ENCODE measurements at regions not wholly inside any gene's neighbourhood (a gene's known extent, or its start where the extent isn't known, plus 50 kb on each side); places are given as distances from the start of the nearest gene placed in this dataset.
A peak's percentile ranks its signal among the peaks of the same experiment; 100 is the strongest.

DNA sequence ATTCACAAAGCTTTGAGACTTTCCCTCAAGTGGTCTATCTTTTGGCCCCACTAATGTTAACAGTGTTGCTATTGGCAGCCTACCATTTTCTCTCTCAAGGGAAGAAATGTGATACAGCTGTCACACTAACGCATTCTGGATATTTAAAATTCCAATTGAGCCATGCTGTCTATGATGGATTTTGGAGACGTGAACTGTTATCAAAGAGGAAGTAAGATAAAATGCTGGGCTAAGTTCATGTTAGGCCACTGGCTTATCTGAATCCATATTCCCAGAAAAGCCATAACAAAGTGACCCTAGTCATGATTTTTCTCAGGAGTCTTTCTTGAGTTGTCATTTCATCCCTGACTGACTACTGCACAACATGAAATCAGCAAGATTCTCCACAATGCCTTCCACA lies 200.2 kb downstream of the PHLDA1 start:
- DNase-seq (no peak), ATAC-seq (no peak)
- Histone ChIP-seq H3K9me3 (no peaks in the 10 kb centered on the region), H3K4me3 (no peak overlapping the region), H3K36me3 (ENCODE audit: low read depth) (no peaks in the 10 kb centered on the region), H3K4me1 (ENCODE audit: low read depth) (no peaks in the 10 kb centered on the region)
- TF ChIP-seq CTCF (IDR thresholded peaks at IDR 0.05) = no peak
- intact Hi-C loops (cut with DNase I, micrococcal nuclease) = no loop called here

GRCh38 chr12:75827061-75827460 lies 204.5 kb downstream of the PHLDA1 start:
- H3K4me1 ChIP-seq (ENCODE audit: low read depth) = no peaks in the 10 kb centered on the region
- no peaks in the 10 kb centered on the region for H3K36me3 ChIP-seq (ENCODE audit: low read depth)
- DNase-seq (no peak), ATAC-seq (no peak)
- no peak for TF ChIP-seq CTCF (IDR thresholded peaks at IDR 0.05)
- no peaks in the 10 kb centered on the region for H3K9me3 ChIP-seq
- intact Hi-C loops (cut with DNase I, micrococcal nuclease) = no loop called here
- no peak overlapping the region for H3K4me3 ChIP-seq

DNA sequence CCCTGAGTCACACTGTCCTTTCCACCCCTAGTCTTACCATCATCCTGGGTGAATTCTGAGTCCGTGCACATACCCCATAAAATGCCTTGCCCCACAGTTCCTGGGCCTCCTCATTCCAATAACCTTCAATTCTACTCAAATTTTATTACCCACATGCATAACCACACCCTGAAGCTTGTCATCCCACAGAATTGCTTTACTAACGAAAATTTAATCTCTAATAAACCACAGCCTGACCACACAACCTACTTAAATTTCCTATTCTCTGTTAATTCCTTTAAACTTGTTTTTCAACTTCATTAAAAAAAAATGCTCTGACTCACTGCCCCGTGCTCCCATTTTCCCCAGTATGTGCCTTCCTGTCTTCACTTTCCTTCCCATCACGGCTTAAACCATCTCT lies 205.9 kb downstream of the PHLDA1 start:
- Histone ChIP-seq H3K4me1 (ENCODE audit: low read depth) (no peaks in the 10 kb centered on the region), H3K4me3 (no peak overlapping the region), H3K36me3 (ENCODE audit: low read depth) (no peaks in the 10 kb centered on the region), H3K9me3 (no peaks in the 10 kb centered on the region)
- DNase-seq (no peak), ATAC-seq (peak; percentile 43)
- intact Hi-C loops (cut with DNase I, micrococcal nuclease) = no loop called here
- no peak for TF ChIP-seq CTCF (IDR thresholded peaks at IDR 0.05)

DNA sequence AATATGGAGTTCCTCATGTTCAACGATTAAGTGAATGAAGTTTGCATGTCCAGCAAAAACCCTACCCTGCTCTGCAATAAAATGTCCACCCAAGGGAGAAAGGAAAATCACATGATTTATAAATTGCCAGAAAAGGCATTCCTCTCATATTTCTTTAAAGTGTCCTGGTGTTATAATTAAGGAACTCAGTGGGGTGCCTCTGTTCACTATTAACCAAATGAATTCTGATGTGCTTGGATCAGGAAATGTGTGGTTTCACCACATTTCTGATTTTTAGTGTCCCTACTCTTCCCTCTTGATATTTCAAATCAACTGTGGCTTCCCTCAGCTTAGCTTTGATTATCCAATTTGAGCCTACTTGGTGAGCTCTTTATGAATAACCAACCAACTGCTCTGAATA lies 208.1 kb downstream of the PHLDA1 start:
- no peaks in the 10 kb centered on the region for H3K4me1 ChIP-seq (ENCODE audit: low read depth)
- H3K9me3 ChIP-seq = no peaks in the 10 kb centered on the region
- no peaks in the 10 kb centered on the region for H3K36me3 ChIP-seq (ENCODE audit: low read depth)
- no peak for DNase-seq
- H3K4me3 ChIP-seq = no peak overlapping the region
- no peak for TF ChIP-seq CTCF (IDR thresholded peaks at IDR 0.05)
- intact Hi-C loops (cut with DNase I, micrococcal nuclease) = no loop called here
- no peak for ATAC-seq

- Histone ChIP-seq H3K4me1 (ENCODE audit: low read depth) (no peaks in the 10 kb centered on the region), H3K36me3 (ENCODE audit: low read depth) (no peaks in the 10 kb centered on the region), H3K9me3 (no peaks in the 10 kb centered on the region), H3K4me3 (no peak overlapping the region)
- ATAC-seq (no peak), DNase-seq (no peak)
- TF ChIP-seq CTCF (IDR thresholded peaks at IDR 0.05) = no peak
- intact Hi-C loops (cut with DNase I, micrococcal nuclease) = no loop called here
These were observed 209.2 kb downstream of the PHLDA1 start for GRCh38 chr12:75822416-75822815.

DNA sequence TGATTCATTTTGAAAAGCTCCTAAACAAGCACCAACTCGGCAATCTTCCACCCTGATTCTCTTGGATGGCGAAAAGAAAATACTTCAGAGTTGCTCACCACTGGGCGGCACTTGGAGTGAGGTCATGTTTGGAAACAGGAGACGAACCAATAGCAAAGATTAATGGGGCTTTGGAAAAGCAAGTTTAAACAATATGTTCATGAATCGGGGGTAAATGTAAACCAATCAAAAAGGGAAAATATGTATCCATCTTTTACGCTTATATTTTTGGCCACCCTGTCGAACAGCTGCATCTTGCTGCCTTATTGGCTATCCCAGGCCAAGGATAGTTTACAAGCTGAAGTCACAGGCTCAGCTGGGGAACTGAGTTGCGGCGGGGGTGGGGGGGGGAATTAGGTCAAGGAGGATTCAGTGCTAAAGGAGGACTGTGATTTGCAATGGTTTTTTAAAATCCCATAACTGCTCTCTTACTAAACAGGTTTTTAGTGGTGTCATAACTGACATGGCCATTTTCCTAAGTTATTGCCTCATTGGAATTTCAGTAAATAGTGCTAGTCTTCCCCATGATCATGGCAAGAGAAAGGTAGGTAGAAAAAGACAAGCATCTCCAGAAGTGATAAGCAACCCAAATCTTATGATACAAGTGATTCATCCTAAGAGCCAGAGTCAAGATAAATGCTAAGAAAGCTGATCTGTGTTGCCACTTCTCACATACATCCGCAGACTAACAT lies 210.6 kb downstream of the PHLDA1 start:
- ATAC-seq (peak; percentile 57), DNase-seq (peak in 2 of 3 donors; percentile 23 to 41)
- H3K36me3 ChIP-seq (ENCODE audit: low read depth) = no peaks in the 10 kb centered on the region
- no peak overlapping the region for H3K4me3 ChIP-seq
- no peaks in the 10 kb centered on the region for H3K4me1 ChIP-seq (ENCODE audit: low read depth)
- TF ChIP-seq CTCF (IDR thresholded peaks at IDR 0.05) = no peak
- intact Hi-C loops (cut with DNase I, micrococcal nuclease) = no loop called here
- no peaks in the 10 kb centered on the region for H3K9me3 ChIP-seq

Measured in mucosa of descending colon (tissue), 3 donors.